NB4 (cell line): ENCODE measurements at regions not wholly inside any gene's neighbourhood (a gene's known extent, or its start where the extent isn't known, plus 50 kb on each side); places are given as distances from the start of the nearest gene placed in this dataset.
"Not testable (repeated sequence)": the region's sequence is repeated elsewhere in the genome, so short reads cannot be mapped to it uniquely, and the experiment has no call there.

Experiments
- DNase-seq: peaks from one replicate; pipeline ENCODE4 v3.0.0; 2010; ENCODE audit warnings: low read depth
- H3K4me3 ChIP-seq: one replicate; pipeline ENCODE4 v1.5.1; 2011; ENCODE audit warnings: mild to moderate bottlenecking, low read depth, low read length, moderate library complexity
- CTCF ChIP-seq: IDR thresholded peaks from one replicate; pipeline ENCODE4 v1.5.1; 2012; ENCODE audit warnings: low read depth, low read length
- MAX ChIP-seq: IDR thresholded peaks from 2 replicates; pipeline ENCODE4 v1.6.1; 2011; ENCODE audit warnings: low read depth, low read length
- MYC ChIP-seq: IDR thresholded peaks from 2 replicates; pipeline ENCODE4 v1.6.1; 2011; ENCODE audit warnings: low read depth, low read length
- POLR2A ChIP-seq: IDR thresholded peaks from 2 replicates; pipeline ENCODE4 v1.6.1; 2011; ENCODE audit warnings: mild to moderate bottlenecking; ENCODE audit not compliant: insufficient read length; ENCODE audit errors: extremely low read depth

- TF ChIP-seq CTCF (no peak), MYC (no peak), MAX (no peak), POLR2A (no peak)
- DNase-seq, result no peak
- no peak overlapping the region for H3K4me3 ChIP-seq
Measured at GRCh38 chr4:115222061-115222460, 108.6 kb upstream of the NDST4 start.

GRCh38 chr4:115219862-115220261, 106.4 kb upstream of the NDST4 start:
- DNase-seq, result no peak
- no peak overlapping the region for H3K4me3 ChIP-seq
- TF ChIP-seq POLR2A (no peak), CTCF (no peak)

DNA sequence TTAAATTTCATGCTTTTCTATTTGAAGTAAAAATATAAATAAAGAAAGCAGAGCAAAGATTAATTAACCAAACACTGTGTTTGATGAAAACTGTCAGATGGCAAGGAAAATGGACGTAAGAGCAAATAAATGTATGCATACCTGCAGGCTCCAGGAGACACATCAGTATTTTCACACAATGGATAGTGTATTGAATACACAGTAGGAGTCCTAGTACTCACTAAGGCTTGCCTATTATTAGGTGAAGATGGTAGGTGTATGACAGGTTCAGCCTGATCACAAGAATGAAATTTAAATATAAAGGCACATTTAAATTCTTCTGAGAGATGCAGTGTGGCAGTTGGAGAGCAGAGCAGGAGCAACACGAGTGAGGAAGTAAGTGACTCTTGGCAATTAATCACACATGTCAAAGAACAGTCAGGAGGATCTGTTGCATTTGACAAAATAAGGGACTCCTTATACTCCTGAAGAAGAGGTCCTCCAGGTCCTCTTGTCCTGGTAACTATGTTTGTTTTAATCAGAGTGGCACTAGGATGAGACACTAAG, 106.0 kb upstream of the NDST4 start:
- peak; percentile 1 for DNase-seq
- no peak overlapping the region for H3K4me3 ChIP-seq
- TF ChIP-seq MAX, result no peak
- TF ChIP-seq POLR2A, result no peak
- TF ChIP-seq MYC, result no peak
- TF ChIP-seq CTCF, result no peak

- H3K4me3 ChIP-seq, result no peak overlapping the region
- no peak for DNase-seq
- no peak for TF ChIP-seq POLR2A
- TF ChIP-seq MAX, result no peak
- TF ChIP-seq MYC, result no peak
- TF ChIP-seq CTCF, result no peak
Measured at GRCh38 chr4:115215935-115216334, 102.5 kb upstream of the NDST4 start.

DNA sequence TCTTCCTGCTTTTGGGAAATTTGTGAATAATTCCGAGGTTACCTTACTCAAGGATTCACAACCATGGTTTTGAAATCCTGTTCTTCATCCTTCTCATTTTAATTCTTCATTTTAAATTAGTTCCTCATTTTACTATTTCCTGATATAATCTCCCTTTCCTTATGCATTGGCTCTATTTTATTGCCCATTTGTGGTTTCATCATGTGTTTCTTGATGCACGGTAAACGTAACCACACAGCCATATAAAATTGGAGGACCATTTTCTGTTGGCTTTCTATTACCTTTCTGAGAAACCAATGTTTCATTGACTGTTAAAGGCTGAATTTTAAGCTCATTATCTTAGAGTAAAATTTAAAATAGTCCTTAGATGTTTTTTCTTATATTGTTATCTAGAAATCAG, 100.3 kb upstream of the NDST4 start:
- no peak overlapping the region for H3K4me3 ChIP-seq
- TF ChIP-seq MYC, result no peak
- TF ChIP-seq CTCF, result no peak
- no peak for TF ChIP-seq POLR2A
- TF ChIP-seq MAX, result no peak
- DNase-seq, result peak; percentile 28

DNA sequence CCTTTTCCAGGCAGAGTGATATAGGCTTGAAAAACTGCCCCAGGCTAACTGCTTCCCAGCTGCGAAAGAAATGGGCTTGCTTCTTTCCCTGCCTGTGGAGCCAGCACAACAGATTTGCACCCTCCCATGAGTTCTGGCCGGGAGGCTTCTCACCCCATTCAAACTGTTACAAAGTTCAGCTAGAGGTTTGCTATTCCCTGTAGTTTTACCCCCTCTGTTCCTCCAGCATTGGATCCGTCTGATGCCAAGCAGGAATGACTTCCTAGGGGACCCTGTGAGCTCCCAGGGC, 87.6 kb upstream of the NDST4 start:
- no peak overlapping the region for H3K4me3 ChIP-seq
- TF ChIP-seq CTCF (no peak), POLR2A (no peak), MAX (no peak), MYC (no peak)
- no peak for DNase-seq

DNA sequence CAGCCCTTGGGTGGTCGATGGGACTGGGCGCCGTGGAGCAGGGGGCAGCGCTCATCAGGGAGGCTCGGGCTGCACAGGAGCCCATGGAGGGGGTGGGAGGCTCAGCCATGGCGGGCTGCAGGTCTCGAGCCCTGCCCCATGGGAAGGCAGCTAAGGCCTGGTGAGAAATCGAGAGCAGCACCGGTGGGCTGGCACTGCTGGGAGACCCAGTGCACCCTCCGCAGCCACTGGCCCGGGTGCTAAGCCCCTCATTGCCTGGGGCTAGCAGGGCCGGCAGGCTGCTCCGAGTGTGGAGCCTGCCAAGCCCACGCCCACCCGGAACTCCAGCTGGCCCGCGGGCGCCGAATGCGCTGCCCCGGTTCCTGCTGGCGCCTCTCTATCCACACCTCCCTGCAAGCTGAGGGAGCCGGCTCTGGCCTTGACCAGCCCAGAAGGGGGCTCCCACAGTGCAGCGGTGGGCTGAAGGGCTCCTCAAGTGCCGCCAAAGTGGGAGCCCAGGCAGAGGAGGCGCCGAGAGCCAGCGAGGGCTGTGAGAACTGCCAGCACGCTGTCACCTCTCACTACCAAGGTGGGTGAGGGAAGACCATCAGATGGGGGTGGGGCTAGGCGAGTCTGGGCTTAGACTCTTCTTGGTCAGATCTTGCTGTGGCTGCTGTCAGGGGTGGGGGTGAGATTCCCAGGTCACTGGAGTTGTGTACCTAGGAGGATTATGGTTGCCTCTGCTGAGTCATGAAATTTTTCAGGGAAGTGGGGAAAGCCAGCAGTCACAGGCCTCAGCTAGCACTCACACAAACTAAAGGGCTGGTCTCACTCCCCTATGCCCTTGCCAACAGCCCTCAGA, 87.0 kb upstream of the NDST4 start:
- H3K4me3 ChIP-seq, DNase-seq: not testable (repeated sequence)

DNA sequence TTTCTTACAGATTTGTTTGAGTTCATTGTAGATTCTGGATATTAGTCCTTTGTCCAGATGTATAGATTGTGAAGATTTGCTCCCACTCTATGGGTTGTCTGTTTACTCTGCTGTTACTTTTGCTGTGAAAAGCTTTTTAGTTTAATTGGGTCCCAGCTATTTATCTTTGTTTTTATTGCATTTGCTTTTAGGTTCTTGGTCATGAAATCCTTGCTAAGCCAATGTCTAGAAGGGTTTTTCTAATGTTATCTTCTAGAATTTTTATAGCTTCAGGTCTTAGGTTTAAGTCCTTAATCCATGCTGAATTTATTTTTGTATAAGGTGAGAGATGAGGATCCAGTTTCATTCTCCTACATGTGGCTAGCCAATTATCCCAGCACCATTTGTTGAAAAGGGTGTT, 81.2 kb upstream of the NDST4 start:
- DNase-seq, H3K4me3 ChIP-seq: not testable (repeated sequence)
